Right renal pelvis (tissue), 4 donors: ENCODE measurements at regions not wholly inside any gene's neighbourhood (a gene's known extent, or its start where the extent isn't known, plus 50 kb on each side); places are given as distances from the start of the nearest gene placed in this dataset.
"Not testable (repeated sequence)": the region's sequence is repeated elsewhere in the genome, so short reads cannot be mapped to it uniquely, and the experiment has no call there.

Experiments used
- DNase-seq, 4 donors: peaks; one replicate each; pipeline ENCODE4 v3.0.0-alpha.2; 2013; ENCODE audit warnings: low read depth in 4 of 4, low spot score in 3 of 4, missing footprints in 1 of 4

- no peak for DNase-seq
These were observed 160.6 kb upstream of the IRS2 start for GRCh38 chr13:109947006-109947405.

GRCh38 chr13:109945206-109945960 is 159.0 kb upstream of the IRS2 start:
- no peak for DNase-seq

DNA sequence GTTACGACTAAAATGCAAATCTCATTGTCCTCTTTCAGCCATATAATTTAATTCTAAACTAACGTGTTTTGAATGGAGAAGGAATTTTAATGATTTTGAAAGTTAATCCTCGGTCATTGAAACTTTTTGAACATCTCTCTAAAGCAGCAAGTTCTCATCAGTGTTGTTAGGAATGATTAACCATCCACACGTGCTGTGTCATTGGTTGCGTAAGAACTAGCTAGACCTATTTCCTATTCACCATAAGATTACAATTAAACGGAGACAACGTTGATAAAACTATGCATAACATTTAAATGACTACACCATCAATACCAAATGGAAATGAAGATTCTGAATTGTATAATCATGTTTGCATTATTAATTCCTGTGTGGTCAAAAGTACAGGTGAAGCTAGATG is 155.6 kb upstream of the IRS2 start:
- DNase-seq = no peak

GRCh38 chr13:109941221-109941620 is 154.8 kb upstream of the IRS2 start:
- DNase-seq = no peak

DNA sequence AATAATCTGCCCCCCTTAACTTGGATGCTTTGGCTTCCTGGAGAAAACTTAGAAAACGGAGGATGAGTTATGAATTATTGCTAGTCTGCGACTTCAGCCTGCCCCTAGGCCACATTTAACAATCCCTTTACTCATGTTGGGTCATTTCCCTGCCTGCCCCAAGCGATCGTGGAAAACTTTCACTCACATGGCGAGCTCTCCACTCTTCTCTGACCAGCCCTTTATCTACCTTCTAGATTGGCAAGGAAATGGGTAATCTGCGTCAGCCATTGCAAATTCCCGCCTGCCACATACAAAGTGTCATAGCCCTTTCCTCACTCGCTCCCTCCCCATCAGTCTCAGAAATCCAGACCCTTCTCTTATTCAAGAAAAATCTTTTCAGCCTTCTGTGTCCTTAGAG is 154.3 kb upstream of the IRS2 start:
- DNase-seq = no peak

DNA sequence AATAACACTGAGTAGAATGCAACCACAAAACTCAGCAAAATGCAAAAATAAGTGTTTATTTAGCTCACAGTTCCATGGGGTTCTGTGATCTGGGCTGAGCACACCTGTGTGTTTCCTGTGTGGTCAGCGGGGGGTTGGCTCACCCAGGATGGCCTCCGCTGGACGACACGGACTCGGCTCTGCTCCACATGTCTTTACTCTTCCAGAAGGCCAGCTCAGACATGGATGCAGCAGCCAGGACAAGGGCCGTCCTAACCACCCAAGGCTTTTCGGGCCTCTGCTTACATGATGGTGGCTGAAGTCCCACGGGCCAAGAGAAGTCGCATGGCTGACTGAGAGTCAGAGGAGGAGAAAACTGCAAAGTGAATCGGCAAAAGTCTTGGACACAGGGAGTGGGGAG is 153.5 kb upstream of the IRS2 start:
- DNase-seq = no peak

- no peak for DNase-seq
These were observed 152.8 kb upstream of the IRS2 start for GRCh38 chr13:109939180-109939579.

DNA sequence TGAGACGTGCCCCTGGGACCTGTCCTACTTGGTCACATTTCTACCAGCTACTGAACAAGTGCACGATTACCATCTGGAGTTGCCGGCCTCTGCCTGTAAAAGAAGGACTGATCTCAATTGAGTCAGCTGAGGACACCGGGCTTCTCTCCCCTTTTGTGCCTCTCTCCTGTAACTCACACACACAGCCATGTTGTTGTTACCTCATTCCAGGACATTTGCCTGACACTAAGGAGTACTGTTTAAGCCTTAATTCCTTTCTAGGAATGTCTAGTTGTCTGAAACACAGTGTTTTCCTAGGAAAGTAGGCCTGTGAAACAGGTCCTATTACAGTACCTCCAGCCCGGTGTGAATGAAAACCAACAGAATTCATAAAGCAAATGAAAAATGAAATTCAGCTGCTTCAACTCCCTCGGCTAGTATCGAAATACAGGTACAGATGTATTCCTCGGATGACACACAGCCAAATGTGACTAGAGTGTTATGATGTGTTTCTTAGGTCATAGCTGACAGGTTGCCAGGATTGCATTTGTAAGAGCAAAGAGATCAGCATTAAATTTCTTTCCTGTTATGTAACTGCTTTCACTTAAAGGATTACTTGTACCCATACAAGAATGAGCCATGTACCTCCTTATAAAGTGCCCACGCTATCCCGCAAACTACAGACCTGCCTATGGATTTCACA is 152.0 kb upstream of the IRS2 start:
- no peak for DNase-seq

GRCh38 chr13:109934520-109934919 is 148.1 kb upstream of the IRS2 start:
- not testable (repeated sequence) for DNase-seq

- no peak for DNase-seq
These were observed 147.1 kb upstream of the IRS2 start for GRCh38 chr13:109933476-109933875.

GRCh38 chr13:109924376-109924775 is 138.0 kb upstream of the IRS2 start:
- DNase-seq = no peak

- no peak for DNase-seq
These were observed 136.1 kb upstream of the IRS2 start for GRCh38 chr13:109922518-109922917.

DNA sequence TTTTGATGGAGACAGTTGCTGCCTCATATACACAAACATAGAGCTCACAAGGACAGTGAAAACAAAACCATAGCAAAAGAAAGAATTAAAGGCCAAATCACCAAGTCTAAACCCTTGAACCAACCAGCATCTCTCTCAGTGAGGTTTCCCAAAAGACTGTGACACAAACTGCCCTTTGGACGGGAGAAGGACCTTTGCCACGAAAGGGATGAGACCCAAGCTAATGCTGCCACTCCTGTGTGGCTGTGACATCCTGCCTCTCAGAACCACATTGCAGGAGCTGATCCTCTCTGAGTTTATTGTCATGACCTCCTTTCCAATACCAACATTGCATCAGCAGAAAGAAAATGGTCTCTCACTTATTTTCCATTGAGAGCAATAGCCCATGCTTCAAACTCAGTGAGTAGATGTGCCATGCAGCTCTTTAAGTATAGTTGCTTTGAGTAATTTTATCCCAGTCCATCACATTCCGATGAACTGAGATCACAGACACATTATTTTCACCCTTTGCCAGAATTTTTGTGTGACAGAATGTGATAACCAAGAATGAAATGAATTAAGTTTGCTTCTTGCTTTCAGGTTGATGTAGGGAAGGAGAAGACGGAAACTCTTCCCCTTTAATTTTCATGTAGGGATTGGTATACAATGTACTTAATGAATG is 133.5 kb upstream of the IRS2 start:
- no peak for DNase-seq

GRCh38 chr13:109918179-109918711 is 131.9 kb upstream of the IRS2 start:
- DNase-seq = no peak

DNA sequence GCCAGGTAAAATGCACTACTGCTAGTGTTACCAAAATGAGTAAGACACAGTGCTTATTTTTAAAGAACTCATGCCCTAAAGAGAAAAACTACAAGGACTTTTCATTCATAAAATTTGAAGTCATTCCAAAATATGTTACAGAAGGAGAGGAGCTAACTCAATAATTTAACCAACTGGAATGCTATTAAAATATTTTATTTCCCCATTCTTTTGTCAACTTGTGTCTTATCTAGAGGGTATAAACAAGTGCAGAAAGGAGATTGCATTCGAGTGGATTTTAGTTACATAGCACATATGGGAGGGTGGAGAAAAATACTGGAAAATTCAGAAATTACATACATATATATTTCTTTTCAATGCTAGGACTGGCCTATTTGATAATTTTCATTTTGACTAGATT is 131.0 kb upstream of the IRS2 start:
- no peak for DNase-seq

GRCh38 chr13:109913936-109914510 is 127.6 kb upstream of the IRS2 start:
- no peak for DNase-seq

DNA sequence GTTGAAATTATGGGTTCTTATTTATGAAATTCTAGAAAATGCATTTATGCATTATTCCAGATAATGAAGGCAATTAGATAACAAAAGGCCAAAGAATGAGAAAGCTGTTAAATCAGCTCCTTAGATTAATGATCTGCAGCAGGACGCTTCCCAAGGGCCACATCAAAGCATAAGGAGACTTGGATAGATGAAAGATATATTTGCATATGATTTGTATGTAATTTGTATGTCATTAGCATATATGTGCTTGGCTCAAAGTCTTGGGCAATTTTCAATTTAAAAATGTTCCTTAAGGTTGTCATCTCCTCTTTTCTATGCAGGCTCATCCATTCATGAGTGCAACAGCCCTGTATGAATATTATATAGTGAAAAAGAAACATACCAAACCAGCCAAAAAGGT is 126.8 kb upstream of the IRS2 start:
- DNase-seq = no peak

DNA sequence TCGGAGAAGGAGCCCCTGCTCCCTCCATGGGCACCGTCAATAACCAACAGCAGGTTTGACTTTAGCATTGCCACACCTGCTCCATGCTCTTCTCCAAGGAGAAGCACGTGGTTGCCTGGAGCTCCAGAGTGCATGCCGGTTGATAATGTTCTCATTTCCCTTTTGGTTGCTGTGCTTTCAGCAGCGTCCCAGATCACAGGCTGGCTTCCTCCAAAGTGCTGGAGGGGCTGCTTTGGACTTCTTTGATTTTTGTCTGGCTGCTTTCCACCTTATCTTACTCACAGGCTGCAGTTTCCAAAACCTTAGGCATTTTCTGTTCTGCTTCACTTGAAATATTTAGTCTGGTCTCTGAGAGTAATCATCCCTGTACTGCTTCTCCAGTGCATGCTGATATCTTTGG is 123.8 kb upstream of the IRS2 start:
- no peak for DNase-seq

- DNase-seq = no peak
These were observed 120.6 kb upstream of the IRS2 start for GRCh38 chr13:109906976-109907375.

DNA sequence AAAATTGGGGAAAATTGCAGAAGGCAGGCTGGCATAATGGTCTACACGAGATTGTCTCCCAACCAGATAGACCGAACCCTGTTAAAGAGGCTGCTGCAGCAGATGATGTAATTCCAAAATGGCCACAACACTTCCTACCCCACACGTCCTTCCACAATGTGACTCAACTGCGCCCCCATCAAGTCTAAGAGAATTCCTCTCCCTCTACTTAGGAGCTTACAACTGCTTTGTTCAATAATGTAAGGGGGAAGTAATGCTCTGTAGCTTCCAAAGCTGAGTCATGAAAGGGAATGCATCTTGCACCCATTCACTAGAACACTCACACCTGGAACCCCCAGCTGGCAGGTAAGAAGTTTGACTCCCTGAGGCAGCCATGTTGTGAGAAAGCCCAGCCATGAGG is 117.8 kb upstream of the IRS2 start:
- no peak for DNase-seq

GRCh38 chr13:109900741-109901140 is 114.4 kb upstream of the IRS2 start:
- no peak for DNase-seq
